ENCODE measurements at regions not wholly inside any gene's neighbourhood (a gene's known extent, or its start where the extent isn't known, plus 50 kb on each side); places are given as distances from the start of the nearest gene placed in this dataset.

- DNase-seq (ENCODE audit: low read depth in 2 of 3, low spot score in 1 of 3) = no peak
Measured at GRCh38 chr3:182201456-182202168, 489.9 kb downstream of the SOX2 start.

GRCh38 chr3:182212479-182213076 lies 500.9 kb downstream of the SOX2 start:
- no peak for DNase-seq (ENCODE audit: low read depth in 2 of 3, low spot score in 1 of 3)

- DNase-seq (ENCODE audit: low read depth in 2 of 3, low spot score in 1 of 3) = no peak
Measured at GRCh38 chr3:182214416-182214815, 502.7 kb downstream of the SOX2 start.

- DNase-seq (ENCODE audit: low read depth in 2 of 3, low spot score in 1 of 3) = no peak
Measured at GRCh38 chr3:182215881-182216280, 504.2 kb downstream of the SOX2 start.

GRCh38 chr3:182216311-182216970 lies 504.7 kb downstream of the SOX2 start:
- no peak for DNase-seq (ENCODE audit: low read depth in 2 of 3, low spot score in 1 of 3)

GRCh38 chr3:182220013-182220412 lies 508.3 kb downstream of the SOX2 start:
- DNase-seq (ENCODE audit: low read depth in 2 of 3, low spot score in 1 of 3) = no peak

GRCh38 chr3:182220471-182220870 lies 508.7 kb downstream of the SOX2 start:
- DNase-seq (ENCODE audit: low read depth in 2 of 3, low spot score in 1 of 3) = no peak

GRCh38 chr3:182226995-182227394 lies 515.3 kb downstream of the SOX2 start:
- no peak for DNase-seq (ENCODE audit: low read depth in 2 of 3, low spot score in 1 of 3)

- no peak for DNase-seq (ENCODE audit: low read depth in 2 of 3, low spot score in 1 of 3)
Measured at GRCh38 chr3:182233405-182233804, 521.7 kb downstream of the SOX2 start.

- DNase-seq (ENCODE audit: low read depth in 2 of 3, low spot score in 1 of 3) = no peak
Measured at GRCh38 chr3:182233957-182234356, 522.2 kb downstream of the SOX2 start.

GRCh38 chr3:182234881-182235280 lies 523.2 kb downstream of the SOX2 start:
- no peak for DNase-seq (ENCODE audit: low read depth in 2 of 3, low spot score in 1 of 3)

- no peak for DNase-seq (ENCODE audit: low read depth in 2 of 3, low spot score in 1 of 3)
Measured at GRCh38 chr3:182235504-182235903, 523.8 kb downstream of the SOX2 start.

- DNase-seq (ENCODE audit: low read depth in 2 of 3, low spot score in 1 of 3) = no peak
Measured at GRCh38 chr3:182238126-182238525, 526.4 kb downstream of the SOX2 start.

- no peak for DNase-seq (ENCODE audit: low read depth in 2 of 3, low spot score in 1 of 3)
Measured at GRCh38 chr3:182239316-182239715, 527.6 kb downstream of the SOX2 start.

- DNase-seq (ENCODE audit: low read depth in 2 of 3, low spot score in 1 of 3) = no peak
Measured at GRCh38 chr3:182240474-182240873, 528.7 kb downstream of the SOX2 start.

GRCh38 chr3:182241196-182241765 lies 529.6 kb downstream of the SOX2 start:
- no peak for DNase-seq (ENCODE audit: low read depth in 2 of 3, low spot score in 1 of 3)

GRCh38 chr3:182241766-182242488 lies 530.2 kb downstream of the SOX2 start:
- no peak for DNase-seq (ENCODE audit: low read depth in 2 of 3, low spot score in 1 of 3)

- DNase-seq (ENCODE audit: low read depth in 2 of 3, low spot score in 1 of 3) = no peak
Measured at GRCh38 chr3:182242489-182242942, 530.8 kb downstream of the SOX2 start.

- DNase-seq (ENCODE audit: low read depth in 2 of 3, low spot score in 1 of 3) = no peak
Measured at GRCh38 chr3:182243625-182244024, 531.9 kb downstream of the SOX2 start.

GRCh38 chr3:182244222-182244971 lies 532.7 kb downstream of the SOX2 start:
- no peak for DNase-seq (ENCODE audit: low read depth in 2 of 3, low spot score in 1 of 3)

- DNase-seq (ENCODE audit: low read depth in 2 of 3, low spot score in 1 of 3) = no peak
Measured at GRCh38 chr3:182245059-182245458, 533.3 kb downstream of the SOX2 start.

All from stimulated activated CD4-positive, alpha-beta T cell treated with anti-CD3 and anti-CD28 coated beads, Interleukin-12 subunit alpha, Interleukin-12 subunit beta, amount 100 ng/mL, for 48 hours (primary cell).